AG04450 (cell line): ENCODE measurements at regions not wholly inside any gene's neighbourhood (a gene's known extent, or its start where the extent isn't known, plus 50 kb on each side); places are given as distances from the start of the nearest gene placed in this dataset.

Source experiments
- CTCF ChIA-PET: fragments of 300-600, 350-600 bp; formaldehyde crosslinking; extraction: SDS; loops from one replicate; lab custom pipeline; 2022; ENCODE audit warnings: antibody characterized with exemption, inconsistent platforms; lab: Charles Lee
- POLR2A ChIA-PET: fragments of 350-600 bp; formaldehyde crosslinking; extraction: SDS; loops from one replicate; lab custom pipeline; 2021; ENCODE audit warnings: antibody characterized with exemption, inconsistent platforms; lab: Yijun Ruan, JAX
- DNase-seq: peaks from one replicate; pipeline ENCODE4 v3.0.0-alpha.2; 2011; ENCODE audit warnings: low read depth, low spot score
- H3K27ac ChIP-seq: one replicate; pipeline ENCODE4 v1.5.1; 2012; ENCODE audit warnings: low read depth, low read length, control low read depth
- H3K27me3 ChIP-seq: one replicate; pipeline ENCODE4 v1.6.0; 2012; ENCODE audit warnings: low read length; ENCODE audit not compliant: control insufficient read depth, insufficient read depth
- H3K4me3 ChIP-seq: 2 replicates; pipeline ENCODE4 v1.5.1; 2011; ENCODE audit warnings: mild to moderate bottlenecking, low read depth, low read length, control low read depth
- H3K9me3 ChIP-seq: 2 replicates; pipeline ENCODE4 v1.5.1; 2012; ENCODE audit warnings: low read length; ENCODE audit not compliant: control insufficient read depth, insufficient read depth
- TF ChIP-seq, protein P1 (sequence below): IDR thresholded peaks from 2 replicates; pipeline ENCODE4 v1.5.1; 2011; ENCODE audit warnings: low read depth, low read length, control low read depth, inconsistent platforms

DNA sequence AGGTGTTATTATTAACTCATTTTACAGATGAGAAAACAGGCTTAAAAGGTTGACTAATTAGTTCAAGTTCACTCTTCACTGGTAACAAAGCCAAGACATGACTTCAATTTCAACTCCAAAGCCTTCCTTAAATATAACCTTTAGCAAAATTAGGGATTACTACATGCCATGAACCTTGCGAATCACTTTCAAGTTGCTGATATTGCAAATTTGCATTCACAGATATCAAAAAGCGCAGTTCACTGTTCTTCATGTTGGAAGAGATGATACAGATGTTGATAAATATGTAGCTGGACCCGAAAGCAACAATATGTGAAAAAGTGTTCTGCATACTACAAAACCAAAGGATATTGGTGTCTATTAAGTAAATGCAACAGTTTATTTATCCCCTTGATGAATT, 210.8 kb upstream of the GYPA start:
- Histone ChIP-seq H3K27me3 (peaks cover 8% of the 10 kb centered on the region), H3K4me3 (no peak overlapping the region), H3K27ac (no peak overlapping the region), H3K9me3 (no peaks in the 10 kb centered on the region)
- CTCF ChIA-PET = no interaction called here
- POLR2A ChIA-PET = no interaction called here
- DNase-seq = no peak
- TF ChIP-seq, protein P1, sequence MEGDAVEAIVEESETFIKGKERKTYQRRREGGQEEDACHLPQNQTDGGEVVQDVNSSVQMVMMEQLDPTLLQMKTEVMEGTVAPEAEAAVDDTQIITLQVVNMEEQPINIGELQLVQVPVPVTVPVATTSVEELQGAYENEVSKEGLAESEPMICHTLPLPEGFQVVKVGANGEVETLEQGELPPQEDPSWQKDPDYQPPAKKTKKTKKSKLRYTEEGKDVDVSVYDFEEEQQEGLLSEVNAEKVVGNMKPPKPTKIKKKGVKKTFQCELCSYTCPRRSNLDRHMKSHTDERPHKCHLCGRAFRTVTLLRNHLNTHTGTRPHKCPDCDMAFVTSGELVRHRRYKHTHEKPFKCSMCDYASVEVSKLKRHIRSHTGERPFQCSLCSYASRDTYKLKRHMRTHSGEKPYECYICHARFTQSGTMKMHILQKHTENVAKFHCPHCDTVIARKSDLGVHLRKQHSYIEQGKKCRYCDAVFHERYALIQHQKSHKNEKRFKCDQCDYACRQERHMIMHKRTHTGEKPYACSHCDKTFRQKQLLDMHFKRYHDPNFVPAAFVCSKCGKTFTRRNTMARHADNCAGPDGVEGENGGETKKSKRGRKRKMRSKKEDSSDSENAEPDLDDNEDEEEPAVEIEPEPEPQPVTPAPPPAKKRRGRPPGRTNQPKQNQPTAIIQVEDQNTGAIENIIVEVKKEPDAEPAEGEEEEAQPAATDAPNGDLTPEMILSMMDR = no peak

DNA sequence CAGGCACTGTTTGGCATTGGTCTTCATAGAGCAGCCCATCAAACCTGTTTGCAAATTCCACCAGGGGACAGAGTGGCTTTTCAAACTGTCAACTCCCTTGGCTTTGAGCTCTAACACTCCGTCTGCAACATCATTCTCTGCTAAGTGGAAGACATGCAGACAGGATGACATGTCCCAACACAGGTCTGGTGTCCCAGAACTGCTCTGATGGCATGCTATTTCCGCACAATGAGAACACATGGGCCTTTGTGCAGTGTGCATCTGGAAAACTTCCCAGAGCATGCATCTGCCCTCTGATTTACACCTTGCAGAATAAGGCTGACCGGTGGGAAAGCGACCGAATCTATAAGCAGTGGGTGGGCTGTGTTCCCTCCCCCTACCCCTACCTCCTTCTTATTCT, 212.8 kb upstream of the GYPA start:
- Histone ChIP-seq H3K27ac (no peak overlapping the region), H3K27me3 (peaks cover 12% of the 10 kb centered on the region), H3K9me3 (no peaks in the 10 kb centered on the region), H3K4me3 (no peak overlapping the region)
- CTCF ChIA-PET = no interaction called here
- DNase-seq = no peak
- TF ChIP-seq, protein P1 = no peak
- POLR2A ChIA-PET = no interaction called here

- TF ChIP-seq, protein P1 = no peak
- Histone ChIP-seq H3K27me3 (peaks cover 20% of the 10 kb centered on the region), H3K9me3 (no peaks in the 10 kb centered on the region), H3K27ac (no peak overlapping the region), H3K4me3 (no peak overlapping the region)
- ChIA-PET POLR2A (no interaction called here), CTCF (interaction anchor here (0.7 kb wide), 1 partner anchor 283 kb away, joined by 4 read pairs; no protein-coding TSS in a partner anchor)
- DNase-seq = peak; percentile 32
Measured at GRCh38 chr4:144355811-144356757, 215.6 kb upstream of the GYPA start.

DNA sequence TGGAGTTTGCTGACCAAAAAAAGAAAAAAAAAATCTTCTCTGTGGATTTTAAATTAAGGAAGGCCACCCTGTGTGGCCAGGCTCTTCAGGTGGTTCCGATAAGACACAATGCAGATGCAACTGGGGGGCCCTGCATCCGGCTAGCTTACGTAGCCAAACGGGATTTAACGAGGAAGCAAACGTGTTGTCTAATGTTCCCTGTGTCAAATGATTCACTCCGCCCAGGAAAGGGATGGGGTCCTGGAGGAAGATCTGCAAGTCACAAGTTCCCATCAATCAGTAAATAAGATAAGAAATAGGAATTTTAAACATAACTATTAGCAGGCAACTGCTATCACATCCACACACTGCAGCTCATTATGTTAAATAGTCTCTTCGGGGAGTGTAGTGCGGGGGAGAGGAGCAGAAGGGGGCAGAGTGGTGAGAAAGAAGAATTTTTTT, 216.4 kb upstream of the GYPA start:
- ChIA-PET CTCF (no interaction called here), POLR2A (no interaction called here)
- Histone ChIP-seq H3K27me3 (peaks cover 23% of the 10 kb centered on the region), H3K27ac (no peak overlapping the region), H3K4me3 (no peak overlapping the region), H3K9me3 (no peaks in the 10 kb centered on the region)
- no peak for DNase-seq
- TF ChIP-seq, protein P1 = no peak

- H3K27me3 ChIP-seq = peaks cover 22% of the 10 kb centered on the region
- TF ChIP-seq, protein P1 = no peak
- POLR2A ChIA-PET = no interaction called here
- CTCF ChIA-PET = no interaction called here
- no peak for DNase-seq
- H3K4me3 ChIP-seq = no peak overlapping the region
- H3K9me3 ChIP-seq = no peaks in the 10 kb centered on the region
- no peak overlapping the region for H3K27ac ChIP-seq
Measured at GRCh38 chr4:144357975-144358374, 217.5 kb upstream of the GYPA start.
